Spleen (tissue), 11 donors: ENCODE measurements at regions not wholly inside any gene's neighbourhood (a gene's known extent, or its start where the extent isn't known, plus 50 kb on each side); places are given as distances from the start of the nearest gene placed in this dataset.

Experiments used
- DNase-seq: peaks from one replicate; pipeline ENCODE4 v3.0.0-alpha.2; 2020
- H3K27ac ChIP-seq, 8 donors: fragments of 200-600 bp; sonication (generic) in 7 of 8; 1 replicate in 4 of 8; 2 replicates in 4 of 8; pipeline versions ENCODE4 v1.5.0 to v1.8.0; 2016 to 2021; ENCODE audit warnings: inconsistent platforms in 4 of 8, mild to moderate bottlenecking in 4 of 8, moderate library complexity in 1 of 8
- H3K27me3 ChIP-seq, 7 donors: fragments of 200-600 bp; sonication (generic) in 6 of 7; replicated peaks in 1 of 7; 1 replicate in 4 of 7; 2 replicates in 3 of 7; pipeline versions ENCODE4 v1.5.0 to v1.8.0; 2016 to 2021; ENCODE audit warnings: inconsistent platforms in 3 of 7, mild to moderate bottlenecking in 1 of 7
- H3K36me3 ChIP-seq, 6 donors: fragments of 200-600 bp; sonication (generic) in 5 of 6; 1 replicate in 4 of 6; 2 replicates in 2 of 6; pipeline versions ENCODE4 v1.5.0 to v1.8.0; 2016 to 2021; ENCODE audit warnings: inconsistent platforms in 2 of 6
- H3K4me1 ChIP-seq, 6 donors: fragments of 200-600 bp; sonication (generic) in 5 of 6; 1 replicate in 3 of 6; 2 replicates in 3 of 6; pipeline versions ENCODE4 v1.5.0 to v1.8.0; 2016 to 2021; ENCODE audit warnings: inconsistent platforms in 3 of 6
- H3K4me3 ChIP-seq, 8 donors: fragments of 200-600 bp; sonication (generic) in 7 of 8; 1 replicate in 4 of 8; 2 replicates in 4 of 8; pipeline versions ENCODE4 v1.5.0 to v1.8.0; 2016 to 2021; ENCODE audit warnings: inconsistent platforms in 4 of 8, mild to moderate bottlenecking in 4 of 8, moderate library complexity in 2 of 8
- H3K9me3 ChIP-seq, 8 donors: fragments of 200-600 bp; sonication (generic) in 7 of 8; 1 replicate in 4 of 8; 2 replicates in 4 of 8; pipeline versions ENCODE4 v1.5.0 to v1.8.0; 2016 to 2021; ENCODE audit warnings: inconsistent platforms in 4 of 8
- CTCF ChIP-seq, 11 experiments: fragments of 200-600 bp in 7 of 11; fragments of 450-650 bp in 4 of 11; sonication (generic) in 4 of 11; IDR thresholded peaks in 8 of 11; conservative IDR thresholded peaks in 3 of 11; 1 replicate in 7 of 11; 2 replicates in 4 of 11; pipeline versions ENCODE4 v1.4.0 to v1.8.0; 2016 to 2021; ENCODE audit warnings: antibody characterized with exemption in 11 of 11, inconsistent platforms in 4 of 11, mild to moderate bottlenecking in 1 of 11
- POLR2A ChIP-seq, 3 donors: fragments of 450-650 bp; IDR thresholded peaks; one replicate each; pipeline ENCODE4 v1.5.1; 2017; ENCODE audit warnings: antibody characterized with exemption in 3 of 3, mild to moderate bottlenecking in 1 of 3
- POLR2AphosphoS5 ChIP-seq, 3 donors: sonication (generic); formaldehyde crosslinking; IDR thresholded peaks; one replicate each; pipeline ENCODE4 v1.5.1; 2017; ENCODE audit warnings: antibody characterized with exemption in 3 of 3
- WGBS, 5 donors: extraction: QIAGEN DNeasy Blood & Tissue Kit in 3 of 5; methylation state at CpG; one replicate each; pipeline versions ENCODE4 v1.1.5 to v1.1.7; 2013 to 2018; 5-methylcytosine and 5-hydroxymethylcytosine counted together
- intact Hi-C: fragments of 100-400 bp; cut with DNase I; formaldehyde crosslinking; loops from one replicate; pipeline ENCODE4 v1.15.0; 2023; ENCODE audit warnings: low total_unique reads
- donor health status: healthy with polysubstance abuse.
- donor health status: DM: no; HTN: no; CAD: no; lungs with moderate emphysema.
- donor health status: DM: no; HTN: no; CAD: no.
- donor health status: Bipolar disorder and iron deficiency.
- donor health status: healthy.
- donor health status: DM: no; HTN: no; CAD: no.
- donor health status: DM: yes; HTN: yes; CAD: no.

- WGBS, 5 donors: 78 to 90% (median 86%) methylated on average over 14 to 17 of the region's 17 CpGs
- no peak for DNase-seq
- no peaks in the 10 kb centered on the region for H3K27me3 ChIP-seq
- H3K9me3 ChIP-seq: peaks cover 0 to 12% (median 0%) of the 10 kb centered on the region in 8 donors
- TF ChIP-seq CTCF (IDR thresholded peaks at IDR 0.05 in 8 of 11, conservative IDR thresholded peaks at IDR 0.05 in 3 of 11) (no peak), POLR2A (IDR thresholded peaks at IDR 0.05) (no peak), POLR2AphosphoS5 (IDR thresholded peaks at IDR 0.05) (no peak)
- H3K36me3 ChIP-seq: no peaks in the 10 kb centered on the region
- intact Hi-C loops: no loop called here
- no peak overlapping the region for H3K4me3 ChIP-seq
- H3K4me1 ChIP-seq: no peaks in the 10 kb centered on the region
- H3K27ac ChIP-seq: no peak overlapping the region
These were observed 652.5 kb downstream of the KCNJ3 start for GRCh38 chr2:155350783-155351580.

GRCh38 chr2:155332016-155332415 is 633.5 kb downstream of the KCNJ3 start:
- intact Hi-C loops: no loop called here
- no peak for DNase-seq
- WGBS, 5 donors: 79 to 83% (median 80%) methylated on average over 2 of the region's 2 CpGs
- no peaks in the 10 kb centered on the region for H3K9me3 ChIP-seq
- no peak overlapping the region for H3K4me3 ChIP-seq
- TF ChIP-seq CTCF (IDR thresholded peaks at IDR 0.05 in 8 of 11, conservative IDR thresholded peaks at IDR 0.05 in 3 of 11) (no peak), POLR2A (IDR thresholded peaks at IDR 0.05) (no peak), POLR2AphosphoS5 (IDR thresholded peaks at IDR 0.05) (no peak)
- H3K36me3 ChIP-seq: no peaks in the 10 kb centered on the region
- H3K27ac ChIP-seq: no peak overlapping the region
- H3K27me3 ChIP-seq: no peaks in the 10 kb centered on the region
- H3K4me1 ChIP-seq: no peaks in the 10 kb centered on the region

- intact Hi-C loops: no loop called here
- no peaks in the 10 kb centered on the region for H3K27me3 ChIP-seq
- no peak for TF ChIP-seq POLR2A (IDR thresholded peaks at IDR 0.05)
- TF ChIP-seq POLR2AphosphoS5 (IDR thresholded peaks at IDR 0.05): no peak
- TF ChIP-seq CTCF (IDR thresholded peaks at IDR 0.05 in 8 of 11, conservative IDR thresholded peaks at IDR 0.05 in 3 of 11): no peak
- no peaks in the 10 kb centered on the region for H3K9me3 ChIP-seq
- H3K4me1 ChIP-seq: no peaks in the 10 kb centered on the region
- no peak for DNase-seq
- no peak overlapping the region for H3K4me3 ChIP-seq
- H3K36me3 ChIP-seq: no peaks in the 10 kb centered on the region
- no peak overlapping the region for H3K27ac ChIP-seq
- 66 to 86% (median 71%) methylated on average over 1 of the region's 1 CpG for WGBS, 5 donors
These were observed 621.7 kb downstream of the KCNJ3 start for GRCh38 chr2:155320236-155320635.

- 83 to 92% (median 89%) methylated on average over 2 of the region's 2 CpGs for WGBS, 5 donors
- intact Hi-C loops: loop anchor here (10.0 kb wide), 1 partner anchor 694 kb away; no protein-coding TSS in a partner anchor
- Histone ChIP-seq H3K27me3 (no peaks in the 10 kb centered on the region), H3K4me3 (no peak overlapping the region), H3K4me1 (no peaks in the 10 kb centered on the region), H3K36me3 (no peaks in the 10 kb centered on the region), H3K9me3 (no peaks in the 10 kb centered on the region), H3K27ac (no peak overlapping the region)
- TF ChIP-seq POLR2AphosphoS5 (IDR thresholded peaks at IDR 0.05) (no peak), CTCF (IDR thresholded peaks at IDR 0.05 in 8 of 11, conservative IDR thresholded peaks at IDR 0.05 in 3 of 11) (no peak), POLR2A (IDR thresholded peaks at IDR 0.05) (no peak)
- DNase-seq: no peak
These were observed 620.2 kb downstream of the KCNJ3 start for GRCh38 chr2:155318710-155319109.
